ENCODE measurements at regions not wholly inside any gene's neighbourhood (a gene's known extent, or its start where the extent isn't known, plus 50 kb on each side); places are given as distances from the start of the nearest gene placed in this dataset.
"Not testable (repeated sequence)": the region's sequence is repeated elsewhere in the genome, so short reads cannot be mapped to it uniquely, and the experiment has no call there.

- TF ChIP-seq TARDBP (IDR thresholded peaks at IDR 0.05) (no peak), BHLHE40 (IDR thresholded peaks at IDR 0.05; ENCODE audit: borderline replicate concordance) (no peak), HDGF (IDR thresholded peaks at IDR 0.05; ENCODE audit: borderline replicate concordance) (no peak), ARNT (IDR thresholded peaks at IDR 0.05) (no peak), PKNOX1 (IDR thresholded peaks at IDR 0.05) (no peak), NFRKB (IDR thresholded peaks at IDR 0.05) (no peak), ELF4 (IDR thresholded peaks at IDR 0.05) (no peak), LEF1 (IDR thresholded peaks at IDR 0.05; ENCODE audit: borderline replicate concordance) (no peak), CTBP1 (IDR thresholded peaks at IDR 0.05; ENCODE audit: borderline replicate concordance) (no peak), FOXM1 (IDR thresholded peaks at IDR 0.05; ENCODE audit: borderline replicate concordance) (no peak), FOXK2 (IDR thresholded peaks at IDR 0.05) (no peak), SUZ12 (IDR thresholded peaks at IDR 0.05) (no peak), ZNF384 (IDR thresholded peaks at IDR 0.05) (no peak), L3MBTL2 (conservative IDR thresholded peaks at IDR 0.05) (no peak), FOXA1 (IDR thresholded peaks at IDR 0.05) (no peak)
- DNase-seq (ENCODE audit: extremely low spot score): no peak
- ChIA-PET CTCF (no interaction called here), POLR2A (no interaction called here)
Observed at GRCh38 chr3:145650170-145650569, 510.8 kb downstream of the PLOD2 start.

DNA sequence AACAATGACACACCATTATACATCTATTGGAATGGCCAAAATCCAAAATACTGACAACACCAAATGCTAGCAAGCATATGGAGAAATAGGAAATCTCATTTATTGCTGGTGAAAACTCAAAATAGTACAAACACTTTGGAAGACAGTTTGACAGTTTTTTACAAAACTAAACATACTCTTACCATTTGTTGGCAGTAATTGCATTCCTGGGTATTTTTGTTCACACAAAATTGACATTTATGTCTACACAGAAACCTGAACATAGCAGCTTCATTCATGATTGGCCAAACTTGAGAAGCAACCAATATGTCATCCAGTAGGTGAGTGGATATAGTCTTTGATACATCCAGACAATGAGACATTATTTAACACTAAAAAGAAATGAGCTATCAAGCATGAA lies 489.9 kb downstream of the PLOD2 start:
- no peak for DNase-seq (ENCODE audit: extremely low spot score)
- ChIA-PET CTCF (no interaction called here), POLR2A (no interaction called here)
- no peak for TF ChIP-seq SP1 (IDR thresholded peaks at IDR 0.05)
- no peak for TF ChIP-seq HDGF (IDR thresholded peaks at IDR 0.05; ENCODE audit: borderline replicate concordance)
- no peak for TF ChIP-seq FOXK2 (IDR thresholded peaks at IDR 0.05)
- no peak for TF ChIP-seq LEF1 (IDR thresholded peaks at IDR 0.05; ENCODE audit: borderline replicate concordance)
- no peak for TF ChIP-seq FOXA1 (IDR thresholded peaks at IDR 0.05)
- no peak for TF ChIP-seq ARNT (IDR thresholded peaks at IDR 0.05)
- TF ChIP-seq TARDBP (IDR thresholded peaks at IDR 0.05): no peak
- TF ChIP-seq L3MBTL2 (conservative IDR thresholded peaks at IDR 0.05): no peak
- no peak for TF ChIP-seq SUZ12 (IDR thresholded peaks at IDR 0.05)
- no peak for TF ChIP-seq PKNOX1 (IDR thresholded peaks at IDR 0.05)
- TF ChIP-seq FOXM1 (IDR thresholded peaks at IDR 0.05; ENCODE audit: borderline replicate concordance): no peak
- TF ChIP-seq ZNF384 (IDR thresholded peaks at IDR 0.05): no peak
- TF ChIP-seq NFRKB (IDR thresholded peaks at IDR 0.05): no peak
- no peak for TF ChIP-seq ELF4 (IDR thresholded peaks at IDR 0.05)
- no peak for TF ChIP-seq CTBP1 (IDR thresholded peaks at IDR 0.05; ENCODE audit: borderline replicate concordance)

GRCh38 chr3:145673838-145674237 lies 487.1 kb downstream of the PLOD2 start:
- CTCF ChIA-PET: no interaction called here
- POLR2A ChIA-PET: no interaction called here
- no peak for TF ChIP-seq L3MBTL2 (conservative IDR thresholded peaks at IDR 0.05)
- TF ChIP-seq PKNOX1 (IDR thresholded peaks at IDR 0.05): no peak
- TF ChIP-seq SUZ12 (IDR thresholded peaks at IDR 0.05): no peak
- no peak for TF ChIP-seq CTBP1 (IDR thresholded peaks at IDR 0.05; ENCODE audit: borderline replicate concordance)
- no peak for TF ChIP-seq FOXM1 (IDR thresholded peaks at IDR 0.05; ENCODE audit: borderline replicate concordance)
- TF ChIP-seq ZNF384 (IDR thresholded peaks at IDR 0.05): no peak
- TF ChIP-seq FOXK2 (IDR thresholded peaks at IDR 0.05): no peak
- TF ChIP-seq BHLHE40 (IDR thresholded peaks at IDR 0.05; ENCODE audit: borderline replicate concordance): no peak
- no peak for DNase-seq (ENCODE audit: extremely low spot score)

DNA sequence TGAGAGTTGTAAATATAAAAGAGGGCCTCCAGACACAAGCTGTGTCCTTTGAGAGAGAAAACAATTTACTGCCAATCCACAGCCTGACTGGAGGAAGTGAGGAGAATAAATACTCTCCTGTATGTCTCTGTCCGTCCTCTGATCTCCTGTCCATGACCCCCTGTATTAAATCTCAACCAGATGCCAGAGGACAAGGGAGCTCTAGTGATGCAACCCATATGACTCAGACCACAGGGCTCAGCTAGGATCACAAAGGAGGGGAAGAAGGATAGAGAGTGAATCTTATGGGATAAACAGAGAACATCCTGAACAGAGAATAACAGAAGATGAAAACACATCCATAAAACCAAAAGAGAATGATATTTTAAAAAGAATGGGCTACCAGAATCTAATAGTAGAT lies 482.6 kb downstream of the PLOD2 start:
- no peak for DNase-seq (ENCODE audit: extremely low spot score)
- ChIA-PET POLR2A (no interaction called here), CTCF (no interaction called here)
- TF ChIP-seq PKNOX1 (IDR thresholded peaks at IDR 0.05) (no peak), ARNT (IDR thresholded peaks at IDR 0.05) (no peak), HDGF (IDR thresholded peaks at IDR 0.05; ENCODE audit: borderline replicate concordance) (no peak), NFRKB (IDR thresholded peaks at IDR 0.05) (no peak), CTBP1 (IDR thresholded peaks at IDR 0.05; ENCODE audit: borderline replicate concordance) (no peak), FOXK2 (IDR thresholded peaks at IDR 0.05) (no peak), FOXM1 (IDR thresholded peaks at IDR 0.05; ENCODE audit: borderline replicate concordance) (no peak), SP1 (IDR thresholded peaks at IDR 0.05) (no peak), BHLHE40 (IDR thresholded peaks at IDR 0.05; ENCODE audit: borderline replicate concordance) (no peak), L3MBTL2 (conservative IDR thresholded peaks at IDR 0.05) (no peak), TARDBP (IDR thresholded peaks at IDR 0.05) (no peak), SUZ12 (IDR thresholded peaks at IDR 0.05) (no peak), LEF1 (IDR thresholded peaks at IDR 0.05; ENCODE audit: borderline replicate concordance) (no peak), ZNF384 (IDR thresholded peaks at IDR 0.05) (no peak), ELF4 (IDR thresholded peaks at IDR 0.05) (no peak), FOXA1 (IDR thresholded peaks at IDR 0.05) (no peak)

- POLR2A ChIA-PET: no interaction called here
- CTCF ChIA-PET: no interaction called here
- no peak for DNase-seq (ENCODE audit: extremely low spot score)
- TF ChIP-seq L3MBTL2 (conservative IDR thresholded peaks at IDR 0.05) (no peak), PKNOX1 (IDR thresholded peaks at IDR 0.05) (no peak), SP1 (IDR thresholded peaks at IDR 0.05) (no peak), FOXK2 (IDR thresholded peaks at IDR 0.05) (no peak), BHLHE40 (IDR thresholded peaks at IDR 0.05; ENCODE audit: borderline replicate concordance) (no peak), HDGF (IDR thresholded peaks at IDR 0.05; ENCODE audit: borderline replicate concordance) (no peak), CTBP1 (IDR thresholded peaks at IDR 0.05; ENCODE audit: borderline replicate concordance) (no peak), ZNF384 (IDR thresholded peaks at IDR 0.05) (no peak), NFRKB (IDR thresholded peaks at IDR 0.05) (no peak), SUZ12 (IDR thresholded peaks at IDR 0.05) (no peak), LEF1 (IDR thresholded peaks at IDR 0.05; ENCODE audit: borderline replicate concordance) (no peak), FOXA1 (IDR thresholded peaks at IDR 0.05) (no peak), ARNT (IDR thresholded peaks at IDR 0.05) (no peak), TARDBP (IDR thresholded peaks at IDR 0.05) (no peak), FOXM1 (IDR thresholded peaks at IDR 0.05; ENCODE audit: borderline replicate concordance) (no peak), ELF4 (IDR thresholded peaks at IDR 0.05) (no peak)
Observed at GRCh38 chr3:145681181-145681580, 479.8 kb downstream of the PLOD2 start.

- DNase-seq (ENCODE audit: extremely low spot score); CTCF ChIA-PET; POLR2A ChIA-PET: not testable (repeated sequence)
Observed at GRCh38 chr3:145687978-145688377, 473.0 kb downstream of the PLOD2 start.
